Keratinocyte (primary cell): ENCODE measurements at regions not wholly inside any gene's neighbourhood (a gene's known extent, or its start where the extent isn't known, plus 50 kb on each side); places are given as distances from the start of the nearest gene placed in this dataset.

Experiments used
- DNase-seq: peaks from one replicate; pipeline ENCODE4 v3.0.0-alpha.2; 2011; ENCODE audit warnings: low read depth, missing footprints, low spot score
- FAIRE-seq: peaks from 2 replicates; lab custom pipeline; 2011; peaks lifted over from hg19 to GRCh38; lab: Jason Lieb, UNC
- H2AFZ ChIP-seq: 2 replicates; pipeline ENCODE4 v1.6.0; 2012; ENCODE audit warnings: low read length, control low read depth, inconsistent platforms; ENCODE audit not compliant: control insufficient read depth
- H3K27ac ChIP-seq: 2 replicates; pipeline ENCODE4 v1.5.1; 2011; ENCODE audit warnings: low read length; ENCODE audit not compliant: control insufficient read depth, insufficient read depth
- H3K27me3 ChIP-seq: 3 replicates; pipeline ENCODE4 v1.6.0; 2011; ENCODE audit warnings: low read length; ENCODE audit not compliant: control insufficient read depth, insufficient read depth; ENCODE audit errors: extremely low read depth
- H3K36me3 ChIP-seq, 2 experiments: 2 replicates in 1 of 2; 3 replicates in 1 of 2; pipeline ENCODE4 v1.5.1; 2011; ENCODE audit warnings: low read length in 2 of 2, mild to moderate bottlenecking in 1 of 2; ENCODE audit not compliant: control insufficient read depth in 2 of 2, insufficient read depth in 2 of 2; ENCODE audit errors: extremely low read depth in 1 of 2
- H3K4me1 ChIP-seq: 3 replicates; pipeline ENCODE4 v1.5.1; 2011; ENCODE audit warnings: low read length; ENCODE audit not compliant: control insufficient read depth, insufficient read depth; ENCODE audit errors: extremely low read depth
- H3K4me2 ChIP-seq: 3 replicates; pipeline ENCODE4 v1.6.0; 2011; ENCODE audit warnings: low read depth, low read length; ENCODE audit not compliant: control insufficient read depth, insufficient read depth; ENCODE audit errors: extremely low read depth
- H3K4me3 ChIP-seq, 3 experiments: fragments of 200-600 bp in 1 of 3; sonication (generic) in 1 of 3; 2 replicates in 2 of 3; 3 replicates in 1 of 3; pipeline ENCODE4 v1.5.1; 2011 to 2016; ENCODE audit warnings: low read length in 3 of 3, mild to moderate bottlenecking in 3 of 3, control low read depth in 2 of 3, inconsistent platforms in 1 of 3, low read depth in 1 of 3, mixed read lengths in 1 of 3, mixed run types in 1 of 3, moderate library complexity in 1 of 3; ENCODE audit not compliant: control insufficient read depth in 2 of 3, insufficient read depth in 2 of 3; ENCODE audit errors: extremely low read depth in 1 of 3
- H3K79me2 ChIP-seq: 2 replicates; pipeline ENCODE4 v1.6.0; 2012; ENCODE audit warnings: low read length; ENCODE audit not compliant: control insufficient read depth, insufficient read depth
- H3K9ac ChIP-seq: 3 replicates; pipeline ENCODE4 v1.6.0; 2011; ENCODE audit warnings: low read length; ENCODE audit not compliant: control insufficient read depth, insufficient read depth; ENCODE audit errors: extremely low read depth
- H3K9me1 ChIP-seq: 3 replicates; pipeline ENCODE4 v1.6.0; 2011; ENCODE audit warnings: low read length; ENCODE audit not compliant: control insufficient read depth, insufficient read depth; ENCODE audit errors: extremely low read depth
- H3K9me3 ChIP-seq: 2 replicates; pipeline ENCODE4 v1.5.1; 2012; ENCODE audit warnings: low read depth, low read length; ENCODE audit not compliant: control insufficient read depth
- H4K20me1 ChIP-seq: 3 replicates; pipeline ENCODE4 v1.6.0; 2011; ENCODE audit warnings: low read length; ENCODE audit not compliant: control insufficient read depth, insufficient read depth; ENCODE audit errors: extremely low read depth
- CTCF ChIP-seq, 3 experiments: IDR thresholded peaks in 1 of 3; conservative IDR thresholded peaks in 1 of 3; optimal IDR thresholded peaks in 1 of 3; 2 replicates in 2 of 3; 3 replicates in 1 of 3; pipeline versions ENCODE3 to v1.5.1; 2011; ENCODE audit warnings: low read length in 3 of 3, mild to moderate bottlenecking in 3 of 3, moderate library complexity in 2 of 3, control low read depth in 1 of 3, inconsistent platforms in 1 of 3; ENCODE audit not compliant: insufficient read depth in 2 of 3; ENCODE audit errors: extremely low read depth in 1 of 3
- EZH2 ChIP-seq: IDR thresholded peaks from one replicate; pipeline ENCODE4 v1.6.1; 2012; ENCODE audit warnings: inconsistent platforms, mild to moderate bottlenecking, low read length, moderate library complexity
- dilution Hi-C: fragments of 300-500 bp; cut with MboI; formaldehyde crosslinking; loops from one replicate; pipeline ENCODE4 v1.7.0; 2020; ENCODE audit warnings: low sequenced_read_pairs; ENCODE audit not compliant: extremely low pct_ligation_motif_present

GRCh38 chr9:73474625-73475024 is 323.0 kb downstream of the ANXA1 start:
- Histone ChIP-seq H3K4me2 (no peak overlapping the region), H3K36me3 (no peaks in the 10 kb centered on the region), H3K9me3 (no peaks in the 10 kb centered on the region), H3K4me1 (no peaks in the 10 kb centered on the region), H3K9ac (no peak overlapping the region), H2AFZ (no peak overlapping the region), H3K27ac (no peak overlapping the region), H3K79me2 (no peaks in the 10 kb centered on the region), H3K9me1 (no peaks in the 10 kb centered on the region), H3K27me3 (no peaks in the 10 kb centered on the region), H3K4me3 (no peak overlapping the region), H4K20me1 (no peaks in the 10 kb centered on the region)
- TF ChIP-seq CTCF (optimal IDR thresholded peaks at IDR 0.05 in 1 of 3, IDR thresholded peaks at IDR 0.05 in 1 of 3, conservative IDR thresholded peaks at IDR 0.05 in 1 of 3; ENCODE audit: extremely low read depth in 1 of 3, insufficient read depth in 2 of 3, low read length in 3 of 3), result no peak
- TF ChIP-seq EZH2, result no peak
- DNase-seq (no peak), FAIRE-seq (no peak)
- dilution Hi-C loops, result no loop called here

GRCh38 chr9:73494894-73495293 is 343.2 kb downstream of the ANXA1 start:
- no peaks in the 10 kb centered on the region for H3K27me3 ChIP-seq
- no peaks in the 10 kb centered on the region for H3K4me1 ChIP-seq
- no peaks in the 10 kb centered on the region for H4K20me1 ChIP-seq
- no peak overlapping the region for H3K4me3 ChIP-seq
- DNase-seq (no peak), FAIRE-seq (no peak)
- H3K9me1 ChIP-seq, result no peaks in the 10 kb centered on the region
- no peak overlapping the region for H3K9ac ChIP-seq
- H3K79me2 ChIP-seq, result no peaks in the 10 kb centered on the region
- H3K27ac ChIP-seq, result no peak overlapping the region
- TF ChIP-seq CTCF (optimal IDR thresholded peaks at IDR 0.05 in 1 of 3, IDR thresholded peaks at IDR 0.05 in 1 of 3, conservative IDR thresholded peaks at IDR 0.05 in 1 of 3; ENCODE audit: extremely low read depth in 1 of 3, insufficient read depth in 2 of 3, low read length in 3 of 3), result no peak
- TF ChIP-seq EZH2, result no peak
- H3K4me2 ChIP-seq, result no peak overlapping the region
- H2AFZ ChIP-seq, result no peak overlapping the region
- no peaks in the 10 kb centered on the region for H3K36me3 ChIP-seq
- dilution Hi-C loops, result no loop called here
- no peaks in the 10 kb centered on the region for H3K9me3 ChIP-seq
